GM18951 (cell line): ENCODE measurements at regions not wholly inside any gene's neighbourhood (a gene's known extent, or its start where the extent isn't known, plus 50 kb on each side); places are given as distances from the start of the nearest gene placed in this dataset.

Source experiments
- POLR2A ChIP-seq: IDR thresholded peaks from 4 replicates; pipeline ENCODE4 v1.6.1; 2011; ENCODE audit warnings: mild to moderate bottlenecking; ENCODE audit not compliant: insufficient read length, insufficient read depth; ENCODE audit errors: extremely low read depth
- in situ Hi-C: fragments of 300-500 bp; cut with MboI; formaldehyde crosslinking; loops from one replicate; pipeline ENCODE4 v1.12.0; 2022; ENCODE audit warnings: low sequenced_read_pairs, mixed read lengths, inconsistent platforms; ENCODE audit not compliant: unreplicated experiment

DNA sequence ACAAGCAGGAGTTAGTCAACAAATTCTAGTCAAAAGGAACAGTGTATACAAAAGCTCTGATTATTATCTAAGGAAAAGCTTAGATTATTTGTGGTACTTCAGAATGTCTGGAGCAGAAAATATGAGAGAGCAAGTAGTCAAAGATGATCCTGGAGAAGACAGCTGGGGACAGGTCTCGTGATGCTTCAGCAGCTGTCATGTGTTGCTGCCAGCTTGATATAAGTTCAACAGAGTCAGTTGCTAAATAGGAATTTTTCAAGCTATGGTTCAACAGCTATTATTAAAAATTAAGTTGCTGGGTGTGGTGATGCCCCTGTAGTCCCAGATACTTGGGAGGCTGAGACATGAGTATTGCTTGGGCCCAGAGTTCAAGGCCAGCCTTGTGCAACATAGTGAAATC is 240.0 kb upstream of the RHOBTB1 start:
- in situ Hi-C loops, result no loop called here
- TF ChIP-seq POLR2A, result no peak

DNA sequence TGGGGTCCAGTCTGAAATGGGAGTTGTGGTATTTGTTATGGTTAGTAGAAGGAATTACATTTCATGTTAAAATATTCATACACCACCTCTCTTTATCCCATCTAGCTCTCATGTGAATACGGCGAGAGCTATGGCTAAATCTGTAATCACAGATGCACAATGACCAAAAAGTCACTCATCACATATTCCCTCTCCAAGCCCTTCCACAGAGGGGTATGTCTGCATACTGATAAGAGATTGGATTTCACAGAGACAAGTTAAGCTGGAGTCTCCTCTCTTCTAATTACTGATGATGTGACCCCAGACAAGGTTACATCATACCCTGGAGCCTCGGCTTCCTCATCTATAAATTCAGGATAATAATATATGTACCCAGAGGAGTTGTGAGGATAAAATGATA is 237.8 kb upstream of the RHOBTB1 start:
- in situ Hi-C loops, result no loop called here
- TF ChIP-seq POLR2A, result no peak

DNA sequence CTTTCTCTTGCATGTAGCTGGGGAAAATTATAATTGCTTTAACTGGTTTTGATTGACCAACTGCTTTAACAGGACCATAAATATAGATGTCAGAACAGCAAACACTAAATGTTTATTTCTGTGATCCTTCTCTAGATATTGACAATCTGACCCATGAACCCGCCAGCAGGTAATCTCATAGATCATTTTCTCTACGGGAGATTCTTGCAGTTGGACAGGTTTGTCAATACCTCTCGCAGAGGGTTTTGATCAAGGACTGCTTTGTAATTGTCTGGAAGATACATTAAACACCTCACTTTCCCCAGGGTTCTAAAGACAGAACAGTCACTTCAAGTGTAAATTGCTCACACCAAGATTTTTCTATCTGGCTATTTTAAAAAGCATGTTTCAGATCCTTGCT is 235.8 kb upstream of the RHOBTB1 start:
- in situ Hi-C loops, result no loop called here
- TF ChIP-seq POLR2A, result no peak

DNA sequence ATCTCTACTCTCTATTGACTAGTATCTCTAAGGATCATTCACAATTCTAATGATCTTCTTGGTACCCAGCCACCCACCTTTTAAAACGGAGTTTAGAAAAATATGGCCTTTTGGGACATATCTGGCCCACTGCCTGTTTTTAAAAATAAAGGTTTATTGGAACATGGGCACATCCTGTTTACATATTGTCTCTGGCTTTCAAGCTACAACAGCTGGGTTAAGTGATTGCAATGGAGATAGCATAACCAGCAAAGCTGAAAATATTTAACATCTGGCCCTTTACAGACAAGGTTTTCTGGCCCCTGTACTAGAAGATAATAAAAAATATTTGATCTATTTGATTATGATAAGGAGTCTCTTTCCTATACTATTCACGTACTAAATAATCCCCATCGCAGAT is 232.4 kb upstream of the RHOBTB1 start:
- in situ Hi-C loops, result no loop called here
- no peak for TF ChIP-seq POLR2A

DNA sequence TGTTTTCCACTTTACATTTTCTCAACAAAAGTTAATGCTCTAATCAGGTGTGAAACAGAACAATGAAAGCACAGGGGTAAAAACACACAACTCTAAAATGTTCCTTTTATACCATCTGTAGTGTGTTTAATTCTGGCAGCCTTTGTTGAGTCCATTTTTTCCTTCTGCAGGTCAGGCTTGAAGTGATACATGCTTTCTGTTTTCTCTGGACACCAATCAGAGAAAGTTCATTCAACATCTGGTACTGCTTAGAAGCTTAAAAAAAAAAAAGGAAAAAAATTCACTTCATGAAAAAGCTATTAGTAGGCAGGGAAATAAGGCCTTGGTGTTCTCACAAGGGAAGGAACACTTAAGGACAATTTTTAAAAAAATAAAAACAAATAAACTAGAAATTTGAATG is 231.3 kb upstream of the RHOBTB1 start:
- no peak for TF ChIP-seq POLR2A
- in situ Hi-C loops, result no loop called here

DNA sequence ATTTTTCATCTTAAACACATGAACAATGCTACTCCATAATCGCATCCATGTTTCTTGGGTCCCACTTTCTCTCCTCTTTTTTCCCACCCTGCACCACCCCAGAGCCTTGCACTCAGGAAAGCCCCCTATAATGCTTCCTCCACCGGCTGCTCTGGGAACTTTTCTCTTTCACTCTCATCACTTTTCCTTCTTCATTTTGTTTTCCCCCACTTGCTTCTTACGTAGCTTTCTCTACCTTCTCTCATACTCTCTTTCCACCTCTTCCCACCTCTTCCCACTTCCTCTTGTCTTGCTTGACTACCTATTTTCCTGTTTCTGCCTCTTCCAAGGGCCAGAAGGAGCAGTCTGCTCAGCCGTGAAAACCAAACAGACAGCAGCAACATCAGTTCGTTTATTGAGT is 229.5 kb upstream of the RHOBTB1 start:
- in situ Hi-C loops, result no loop called here
- no peak for TF ChIP-seq POLR2A

DNA sequence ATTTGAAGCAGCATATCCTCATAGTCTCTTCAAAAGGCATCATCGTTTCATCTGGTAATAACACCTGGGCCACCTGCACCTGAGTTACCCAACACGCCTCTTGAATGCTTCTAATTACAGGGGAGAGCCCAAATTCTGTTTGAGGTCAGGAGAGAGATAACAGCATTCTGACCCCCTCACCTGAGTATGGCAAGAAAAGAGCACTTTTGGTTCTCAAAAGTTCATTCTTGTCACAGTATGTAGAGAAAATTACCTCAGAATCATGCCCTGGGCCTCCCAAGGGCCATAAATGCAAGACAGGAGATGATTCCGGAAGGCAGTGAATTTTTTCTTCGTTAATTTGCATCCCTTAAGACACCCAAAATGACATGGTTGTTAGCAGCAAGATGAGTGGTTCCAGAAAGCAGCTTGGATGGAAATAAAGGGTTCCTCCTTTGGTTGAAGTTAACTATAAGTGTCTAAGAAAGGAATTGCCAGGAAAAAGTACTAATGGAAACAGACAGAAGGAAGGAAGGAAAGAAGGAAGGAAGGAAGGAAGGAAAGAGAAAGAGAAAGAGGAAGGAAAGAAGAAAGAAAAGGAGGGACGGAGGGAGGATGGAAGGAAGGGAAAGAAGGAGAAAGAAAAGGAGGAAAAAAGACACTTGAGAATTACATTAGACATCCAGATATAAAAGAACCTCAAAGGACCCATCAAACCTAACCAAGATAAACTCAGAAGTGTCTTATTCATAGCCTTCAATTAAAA is 228.4 kb upstream of the RHOBTB1 start:
- no peak for TF ChIP-seq POLR2A
- in situ Hi-C loops, result no loop called here

DNA sequence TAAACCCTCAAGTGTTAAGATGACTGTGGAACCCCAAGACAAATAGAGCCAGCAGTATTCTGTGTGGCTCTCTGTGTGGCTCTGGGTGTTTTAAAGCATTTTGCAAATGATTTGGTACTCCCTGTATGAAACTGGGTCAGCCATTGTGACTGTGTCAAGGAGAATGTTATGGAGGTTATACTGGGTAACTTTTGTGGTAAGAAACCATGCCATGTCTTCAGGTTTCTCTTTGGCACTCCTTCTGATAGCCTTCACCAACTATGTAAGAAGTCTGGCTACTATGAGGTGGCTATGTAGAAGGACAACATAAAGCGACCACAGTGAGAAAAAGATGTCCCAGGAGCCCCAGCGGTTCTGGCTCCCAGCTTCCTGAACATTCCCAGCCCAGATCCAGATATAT is 226.6 kb upstream of the RHOBTB1 start:
- in situ Hi-C loops, result no loop called here
- no peak for TF ChIP-seq POLR2A

DNA sequence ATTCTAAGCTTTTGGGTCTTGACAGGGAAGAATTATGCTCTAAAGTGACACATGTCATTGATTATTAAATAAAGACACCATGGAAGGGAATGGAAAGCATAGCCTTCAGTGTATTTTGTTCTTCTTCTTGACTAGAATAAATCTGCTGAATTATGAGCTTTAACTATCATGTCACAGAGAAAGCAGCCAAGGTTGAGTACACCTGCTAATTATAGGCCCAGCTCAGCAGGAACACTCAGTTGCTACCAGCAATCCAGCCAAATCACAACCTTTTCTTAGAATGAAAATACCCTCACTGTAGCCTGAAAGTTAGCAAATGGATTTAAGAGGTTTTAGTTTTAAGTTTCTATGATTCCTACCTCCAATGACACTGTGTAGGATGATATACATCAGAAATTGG is 225.3 kb upstream of the RHOBTB1 start:
- in situ Hi-C loops, result no loop called here
- no peak for TF ChIP-seq POLR2A

DNA sequence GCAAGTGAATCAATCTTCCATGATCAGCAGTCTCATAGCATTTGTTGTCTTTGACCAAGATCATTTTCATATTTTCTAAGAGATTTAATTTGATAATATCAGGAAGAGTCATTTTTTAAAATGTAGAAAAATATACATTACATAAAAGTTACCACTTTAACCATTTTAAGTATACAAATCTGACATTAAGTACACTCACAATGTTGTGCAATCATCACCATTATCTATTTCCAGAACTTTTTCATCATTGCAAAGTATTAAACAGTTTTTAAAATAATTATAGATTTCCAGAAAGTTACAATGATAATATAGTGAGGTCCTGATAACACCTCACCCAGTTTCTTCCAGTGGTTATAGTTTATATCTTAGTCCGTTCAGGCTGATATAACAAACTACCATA is 222.5 kb upstream of the RHOBTB1 start:
- no peak for TF ChIP-seq POLR2A
- in situ Hi-C loops, result no loop called here

DNA sequence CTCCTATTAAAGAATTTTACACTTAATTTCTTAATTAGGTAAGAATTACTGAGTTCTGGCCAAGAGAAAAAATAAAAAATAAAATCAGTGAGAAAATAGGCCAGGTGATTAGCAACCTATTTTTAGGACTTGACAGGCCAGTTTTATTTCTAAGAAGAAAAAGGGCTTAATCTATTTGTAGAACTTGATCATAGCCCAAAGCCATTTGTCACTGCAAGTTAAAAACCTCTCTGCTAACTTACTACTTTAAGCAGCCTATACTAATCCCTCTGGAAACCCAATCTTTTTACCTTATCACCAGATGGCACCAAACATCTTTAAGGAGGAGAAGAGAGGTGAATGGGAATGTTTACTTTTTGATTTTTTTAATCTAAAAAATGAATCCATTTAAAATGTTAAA is 222.1 kb upstream of the RHOBTB1 start:
- TF ChIP-seq POLR2A, result no peak
- in situ Hi-C loops, result no loop called here

DNA sequence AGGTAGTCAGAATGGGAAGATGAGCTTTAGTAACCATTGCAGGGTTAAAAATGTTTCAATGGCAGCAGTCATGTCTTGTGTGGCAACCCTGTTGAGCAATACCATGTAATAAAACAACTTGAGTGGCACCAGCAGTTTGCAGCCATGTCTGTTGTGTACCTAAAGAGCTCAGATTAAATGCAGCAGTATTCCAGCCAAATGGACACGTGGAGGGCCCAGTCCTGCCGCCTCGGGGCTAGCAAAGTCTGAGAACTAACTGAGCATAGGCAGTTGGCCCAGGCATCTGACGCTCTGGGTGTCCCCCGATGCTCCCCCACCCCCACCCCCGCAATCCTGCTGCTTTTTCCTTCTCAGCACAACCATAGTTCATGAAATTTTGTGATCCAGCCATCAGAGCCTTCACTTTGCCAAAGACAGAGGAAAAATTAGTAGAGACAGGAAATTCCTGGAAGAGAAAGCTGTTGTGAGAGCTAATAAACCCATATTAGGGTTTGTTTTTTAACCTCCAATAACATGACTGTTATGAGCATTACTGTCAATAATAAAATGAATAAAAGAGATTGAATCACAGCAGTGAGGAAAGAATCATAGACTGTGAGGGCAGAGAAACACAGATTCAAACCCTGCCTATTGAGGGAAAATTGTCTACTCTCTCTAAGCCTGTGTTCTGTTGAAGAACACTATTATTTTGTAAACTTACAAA is 220.6 kb upstream of the RHOBTB1 start:
- TF ChIP-seq POLR2A, result no peak
- in situ Hi-C loops, result no loop called here

DNA sequence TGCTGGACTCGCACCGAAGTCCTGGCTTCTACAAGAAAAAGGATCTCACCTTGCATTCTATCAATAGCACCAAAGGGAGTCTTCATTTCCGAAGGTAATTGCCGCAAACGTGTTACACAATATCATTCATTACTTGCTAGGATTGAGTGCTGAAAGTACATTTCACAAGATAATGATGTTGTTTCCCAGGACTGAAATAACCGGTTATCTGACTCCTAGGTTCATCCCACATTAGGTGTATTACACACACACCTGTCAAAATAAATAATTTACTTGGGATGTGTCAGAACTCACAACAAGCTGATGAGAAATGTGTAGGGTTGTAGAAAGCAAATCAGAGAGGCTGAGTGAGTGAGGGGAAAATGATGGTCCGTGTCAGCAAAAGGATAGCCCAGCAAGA is 219.4 kb upstream of the RHOBTB1 start:
- in situ Hi-C loops, result no loop called here
- TF ChIP-seq POLR2A, result no peak

DNA sequence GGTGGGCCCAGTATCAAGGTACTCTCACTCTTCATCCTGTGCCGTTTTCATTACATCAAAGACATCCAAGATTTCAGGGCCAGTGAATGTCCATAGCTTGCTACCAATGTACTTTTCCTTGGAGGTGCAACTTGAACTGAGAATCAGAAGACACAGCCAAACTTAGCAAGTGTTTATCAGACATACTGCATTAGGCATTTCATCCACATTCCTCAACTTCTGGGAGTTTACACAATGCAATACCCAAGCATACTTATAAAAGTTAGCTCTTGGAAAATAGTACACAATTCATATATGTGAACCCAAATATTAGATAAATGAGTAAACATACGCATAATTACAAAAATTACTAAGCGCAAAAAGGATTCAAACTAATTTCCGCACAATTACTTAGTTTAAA is 216.3 kb upstream of the RHOBTB1 start:
- in situ Hi-C loops, result no loop called here
- no peak for TF ChIP-seq POLR2A
